PFSK-1 (cell line): ENCODE measurements at regions not wholly inside any gene's neighbourhood (a gene's known extent, or its start where the extent isn't known, plus 50 kb on each side); places are given as distances from the start of the nearest gene placed in this dataset.

Experiments
- FOXP2 ChIP-seq: optimal IDR thresholded peaks from 2 replicates; pipeline ENCODE3; 2011; ENCODE audit warnings: borderline replicate concordance, control low read depth, inconsistent platforms; ENCODE audit not compliant: insufficient read depth; ENCODE audit errors: extremely low read length, extremely low read depth
- POLR2AphosphoS5 ChIP-seq: IDR thresholded peaks from 2 replicates; pipeline ENCODE4 v1.6.1; 2012; ENCODE audit warnings: low read depth, mild to moderate bottlenecking, control low read depth, low read length, moderate library complexity
- SIN3A ChIP-seq: IDR thresholded peaks from 2 replicates; pipeline ENCODE4 v1.6.1; 2012; ENCODE audit warnings: mild to moderate bottlenecking, low read length, moderate library complexity, borderline replicate concordance; ENCODE audit not compliant: insufficient read depth
- TAF1 ChIP-seq: IDR thresholded peaks from 2 replicates; pipeline ENCODE4 v1.6.1; 2012; ENCODE audit warnings: low read length, control low read depth, borderline replicate concordance; ENCODE audit not compliant: insufficient read depth
- TF ChIP-seq, protein P1 (sequence below), 2 experiments: IDR thresholded peaks; 2 replicates each; pipeline versions ENCODE4 v1.6.1 to v1.8.0; 2011 to 2012; ENCODE audit warnings: low read depth in 2 of 2, low read length in 2 of 2, control low read depth in 1 of 2, inconsistent platforms in 1 of 2, mild to moderate bottlenecking in 1 of 2, moderate library complexity in 1 of 2; ENCODE audit not compliant: insufficient read depth in 1 of 2

DNA sequence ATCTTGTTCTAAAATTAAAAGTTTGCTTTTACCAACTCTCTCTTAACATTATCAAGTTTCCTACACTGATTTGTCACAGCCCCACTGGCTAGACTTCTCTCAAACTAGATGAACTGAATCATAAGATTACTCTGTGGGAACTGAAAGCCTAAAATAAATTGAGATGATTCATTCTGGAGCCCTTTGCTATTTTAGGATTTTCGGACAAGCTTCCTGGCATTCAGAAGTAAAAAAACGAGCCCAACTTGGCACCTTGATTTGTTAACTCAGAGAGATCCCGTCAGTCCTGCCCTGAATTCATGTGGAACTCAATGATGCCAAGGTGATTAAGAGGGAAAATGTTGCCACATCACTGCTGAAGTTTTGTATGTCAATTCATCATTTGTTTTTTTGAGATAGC is 122.0 kb upstream of the NRSN1 start:
- TF ChIP-seq FOXP2: no peak
- TF ChIP-seq POLR2AphosphoS5: no peak
- TF ChIP-seq, protein P1, sequence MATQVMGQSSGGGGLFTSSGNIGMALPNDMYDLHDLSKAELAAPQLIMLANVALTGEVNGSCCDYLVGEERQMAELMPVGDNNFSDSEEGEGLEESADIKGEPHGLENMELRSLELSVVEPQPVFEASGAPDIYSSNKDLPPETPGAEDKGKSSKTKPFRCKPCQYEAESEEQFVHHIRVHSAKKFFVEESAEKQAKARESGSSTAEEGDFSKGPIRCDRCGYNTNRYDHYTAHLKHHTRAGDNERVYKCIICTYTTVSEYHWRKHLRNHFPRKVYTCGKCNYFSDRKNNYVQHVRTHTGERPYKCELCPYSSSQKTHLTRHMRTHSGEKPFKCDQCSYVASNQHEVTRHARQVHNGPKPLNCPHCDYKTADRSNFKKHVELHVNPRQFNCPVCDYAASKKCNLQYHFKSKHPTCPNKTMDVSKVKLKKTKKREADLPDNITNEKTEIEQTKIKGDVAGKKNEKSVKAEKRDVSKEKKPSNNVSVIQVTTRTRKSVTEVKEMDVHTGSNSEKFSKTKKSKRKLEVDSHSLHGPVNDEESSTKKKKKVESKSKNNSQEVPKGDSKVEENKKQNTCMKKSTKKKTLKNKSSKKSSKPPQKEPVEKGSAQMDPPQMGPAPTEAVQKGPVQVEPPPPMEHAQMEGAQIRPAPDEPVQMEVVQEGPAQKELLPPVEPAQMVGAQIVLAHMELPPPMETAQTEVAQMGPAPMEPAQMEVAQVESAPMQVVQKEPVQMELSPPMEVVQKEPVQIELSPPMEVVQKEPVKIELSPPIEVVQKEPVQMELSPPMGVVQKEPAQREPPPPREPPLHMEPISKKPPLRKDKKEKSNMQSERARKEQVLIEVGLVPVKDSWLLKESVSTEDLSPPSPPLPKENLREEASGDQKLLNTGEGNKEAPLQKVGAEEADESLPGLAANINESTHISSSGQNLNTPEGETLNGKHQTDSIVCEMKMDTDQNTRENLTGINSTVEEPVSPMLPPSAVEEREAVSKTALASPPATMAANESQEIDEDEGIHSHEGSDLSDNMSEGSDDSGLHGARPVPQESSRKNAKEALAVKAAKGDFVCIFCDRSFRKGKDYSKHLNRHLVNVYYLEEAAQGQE (IDR thresholded peaks at IDR 0.05; ENCODE audit: insufficient read depth in 1 of 2, low read depth in 2 of 2, low read length in 2 of 2): no peak
- TF ChIP-seq SIN3A: no peak
- TF ChIP-seq TAF1: no peak

DNA sequence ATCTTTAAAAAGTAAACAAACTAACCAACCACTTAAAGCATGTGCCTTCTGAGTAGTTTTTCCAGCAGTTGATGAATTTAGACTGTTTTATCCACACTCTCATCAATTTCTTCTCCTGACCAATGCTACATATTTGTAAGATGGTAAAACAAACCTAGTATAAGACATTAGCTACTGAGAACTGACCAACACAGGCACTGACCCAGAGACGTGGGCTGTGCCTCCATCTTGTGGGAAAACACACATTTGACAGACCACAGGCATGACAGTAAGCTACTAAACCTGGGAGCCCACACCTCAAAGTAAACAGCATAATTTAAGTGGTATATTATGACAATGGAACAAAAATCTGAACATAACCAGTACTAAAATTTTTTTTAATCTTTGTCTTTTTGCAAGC is 121.4 kb upstream of the NRSN1 start:
- TF ChIP-seq POLR2AphosphoS5 (no peak), SIN3A (no peak), FOXP2 (no peak), TAF1 (no peak)
- TF ChIP-seq, protein P1 (IDR thresholded peaks at IDR 0.05; ENCODE audit: insufficient read depth in 1 of 2, low read depth in 2 of 2, low read length in 2 of 2): no peak

DNA sequence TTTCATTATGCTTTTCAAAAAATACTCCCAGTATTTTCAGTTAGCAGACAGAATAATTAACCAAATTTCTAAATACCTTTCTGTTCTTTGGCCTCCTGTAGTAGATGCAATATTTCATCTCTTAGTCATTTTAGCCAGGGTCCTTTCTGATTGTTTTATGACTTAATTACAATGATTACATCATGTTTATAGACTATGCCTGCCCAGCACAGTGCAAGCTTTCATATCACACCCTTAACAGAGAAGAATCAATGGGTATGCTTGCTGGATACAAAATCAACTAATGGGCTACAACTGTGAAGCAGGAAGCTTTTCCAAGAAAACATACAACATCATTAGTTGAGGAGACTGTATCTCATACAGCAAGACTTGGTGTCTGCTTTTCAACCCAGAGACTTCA is 119.8 kb upstream of the NRSN1 start:
- TF ChIP-seq, protein P1 (IDR thresholded peaks at IDR 0.05; ENCODE audit: insufficient read depth in 1 of 2, low read depth in 2 of 2, low read length in 2 of 2): no peak
- TF ChIP-seq SIN3A (no peak), POLR2AphosphoS5 (no peak), TAF1 (no peak), FOXP2 (no peak)

GRCh38 chr6:24009319-24009718 is 116.7 kb upstream of the NRSN1 start:
- no peak for TF ChIP-seq TAF1
- no peak for TF ChIP-seq POLR2AphosphoS5
- no peak for TF ChIP-seq FOXP2
- TF ChIP-seq, protein P1 (IDR thresholded peaks at IDR 0.05; ENCODE audit: insufficient read depth in 1 of 2, low read depth in 2 of 2, low read length in 2 of 2): no peak
- TF ChIP-seq SIN3A: no peak

DNA sequence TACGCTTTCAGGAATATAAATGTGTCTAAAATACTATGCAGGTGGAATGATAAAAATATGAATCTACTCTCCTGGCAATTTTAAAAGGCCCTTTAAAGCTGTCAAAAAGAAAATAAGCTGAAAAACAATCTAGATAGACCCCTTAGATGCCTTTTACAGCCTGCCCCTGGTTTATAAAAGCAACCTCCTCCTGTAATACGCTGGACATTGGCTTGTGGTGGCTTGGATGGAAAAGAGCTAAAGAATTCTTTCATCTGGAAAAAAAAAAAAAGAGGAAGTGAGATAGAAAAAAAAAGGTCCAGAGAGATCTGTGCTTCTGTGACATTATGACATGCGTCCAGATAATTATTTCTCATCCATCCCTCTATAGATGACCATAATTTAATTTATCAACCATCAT is 115.9 kb upstream of the NRSN1 start:
- TF ChIP-seq SIN3A: no peak
- TF ChIP-seq, protein P1 (IDR thresholded peaks at IDR 0.05; ENCODE audit: insufficient read depth in 1 of 2, low read depth in 2 of 2, low read length in 2 of 2): no peak
- TF ChIP-seq FOXP2: no peak
- no peak for TF ChIP-seq TAF1
- no peak for TF ChIP-seq POLR2AphosphoS5
